NCI-H1417 (cell line): ENCODE measurements at regions not wholly inside any gene's neighbourhood (a gene's known extent, or its start where the extent isn't known, plus 50 kb on each side); places are given as distances from the start of the nearest gene placed in this dataset.

Experiments used
- DNase-seq, 3 experiments: peaks; one replicate each; lab custom pipeline; 2025; lab: John Stamatoyannopoulos, UW

DNA sequence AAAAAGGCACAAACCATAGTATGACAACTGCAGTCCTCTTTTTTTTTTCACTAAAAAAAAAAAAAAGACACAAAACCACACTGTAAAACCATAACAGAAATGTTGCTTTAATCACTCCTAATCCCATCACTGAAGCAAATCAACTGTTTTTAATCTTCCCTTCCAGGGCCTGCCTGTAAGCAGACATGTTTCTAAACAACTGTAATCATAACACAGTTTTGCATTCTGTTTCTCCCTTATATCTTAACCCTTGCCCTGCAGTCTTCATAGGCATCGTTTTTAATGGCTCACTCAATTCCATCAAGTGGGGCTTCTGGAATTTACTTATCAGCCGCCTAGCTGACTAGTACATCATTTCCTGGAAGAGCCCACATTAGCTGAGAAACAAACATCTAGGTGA, 111.0 kb upstream of the SLC25A48 start:
- DNase-seq: no peak

DNA sequence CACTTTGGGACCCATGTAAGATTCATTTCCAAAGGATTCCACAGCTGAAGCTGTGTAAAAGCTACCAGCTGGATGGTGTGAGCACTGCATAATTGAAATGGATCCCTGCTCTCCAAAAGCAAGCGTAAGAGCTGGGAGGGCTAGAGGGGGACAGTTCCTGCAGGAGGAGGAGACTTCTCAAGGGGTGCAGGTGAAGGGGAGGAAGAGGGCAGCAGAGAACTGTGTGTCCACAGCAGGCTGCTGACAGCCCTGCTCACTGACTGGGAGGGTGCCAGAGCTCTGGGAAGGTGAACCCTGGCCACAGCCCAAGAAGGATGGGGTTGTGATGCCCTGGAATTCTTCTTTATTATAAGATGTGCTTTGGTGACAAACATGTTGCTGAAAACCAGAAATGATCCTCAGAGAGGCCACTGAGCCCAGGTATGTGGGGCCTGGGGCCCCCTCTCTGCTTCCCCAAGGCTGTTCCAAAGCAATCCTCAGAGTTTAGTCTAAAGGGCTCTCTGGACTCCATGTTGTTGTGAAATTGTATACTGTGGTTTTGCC, 112.8 kb upstream of the SLC25A48 start:
- no peak for DNase-seq

DNA sequence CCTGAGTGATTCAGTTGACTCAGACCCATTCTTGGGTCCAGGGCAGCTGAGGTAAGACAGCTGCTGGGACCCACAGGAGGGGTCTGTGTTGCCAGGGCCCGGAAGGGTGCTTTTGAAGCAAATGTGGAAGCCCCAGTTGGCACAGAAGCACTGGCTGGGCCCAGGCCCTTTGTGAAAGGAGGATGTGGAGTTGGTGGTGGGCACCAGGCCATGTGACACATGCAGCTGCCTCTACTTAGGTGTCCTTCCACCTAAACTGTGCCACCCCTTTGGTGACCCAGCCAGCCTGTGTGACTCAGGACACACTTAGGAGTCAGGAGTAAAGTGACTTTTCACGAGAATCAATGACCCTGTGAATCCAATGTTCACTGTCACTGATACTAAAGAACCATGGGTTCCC, 114.3 kb upstream of the SLC25A48 start:
- DNase-seq: no peak

DNA sequence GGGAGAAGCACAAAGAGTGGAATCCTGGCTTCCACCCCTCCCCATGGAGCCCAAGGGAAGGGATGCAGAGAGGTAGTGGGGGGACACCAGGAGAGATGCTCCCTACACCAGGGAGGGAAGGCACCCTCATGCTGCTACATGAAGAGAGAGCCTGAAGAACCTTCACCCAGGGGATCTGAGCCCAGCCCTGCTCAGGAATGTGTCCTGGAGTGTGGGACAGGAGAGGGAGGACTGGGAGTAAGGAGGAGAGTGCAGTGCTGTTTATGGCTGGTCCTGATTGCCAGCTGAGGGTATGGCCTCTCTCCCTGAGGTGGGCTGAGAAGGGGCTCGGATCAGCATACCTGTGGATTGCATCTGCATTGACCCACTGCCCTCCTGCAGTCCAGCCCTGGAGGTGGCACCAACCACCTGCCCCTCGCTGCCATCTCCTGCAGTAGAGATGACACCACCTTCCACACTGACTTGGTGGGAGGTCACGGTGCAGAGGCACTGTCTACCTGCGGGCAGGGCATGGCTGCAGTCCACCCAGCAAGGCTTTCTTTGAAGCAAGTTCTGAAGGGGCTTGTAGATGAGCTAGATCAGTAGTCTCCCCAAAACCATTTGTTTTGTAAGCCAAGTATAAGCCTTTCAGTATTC, 114.9 kb upstream of the SLC25A48 start:
- no peak for DNase-seq

DNA sequence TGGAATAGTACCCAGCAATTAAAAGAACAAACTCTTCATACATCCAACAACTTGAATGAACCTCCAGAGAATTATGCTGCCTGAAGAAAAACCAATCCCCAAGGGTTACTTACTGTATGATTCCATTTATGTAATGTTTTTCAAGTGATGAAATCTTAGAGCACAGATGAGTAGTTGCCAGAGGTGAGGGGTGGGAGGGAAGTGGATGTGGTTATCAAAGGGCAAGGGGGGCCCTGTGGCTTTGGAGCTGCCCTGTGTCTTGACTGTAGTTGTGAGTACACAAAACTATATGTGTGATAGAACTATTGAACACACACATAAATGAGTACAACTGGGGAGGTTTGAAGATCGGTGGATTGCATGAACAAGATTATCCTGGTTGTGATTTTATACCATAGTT, 115.8 kb upstream of the SLC25A48 start:
- DNase-seq: no peak

DNA sequence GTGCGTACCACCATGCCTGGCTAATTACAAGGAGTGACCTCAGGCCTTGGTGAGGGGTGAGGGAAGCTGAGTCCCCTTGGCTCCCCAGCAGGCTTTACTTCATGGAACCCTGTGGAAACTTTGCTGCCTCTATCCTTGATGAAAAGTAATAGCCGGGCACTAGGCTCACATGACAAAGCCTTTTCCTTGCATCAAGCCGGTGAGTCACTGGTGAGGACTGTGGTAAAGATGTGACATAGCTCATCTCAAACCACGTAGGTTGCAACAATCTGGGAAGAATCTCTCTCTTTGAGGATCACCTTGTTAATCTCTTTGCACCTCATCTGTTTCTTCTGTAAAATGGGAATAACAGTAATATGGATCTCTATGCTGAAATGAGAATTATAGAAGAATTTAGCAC, 116.3 kb upstream of the SLC25A48 start:
- DNase-seq: no peak

DNA sequence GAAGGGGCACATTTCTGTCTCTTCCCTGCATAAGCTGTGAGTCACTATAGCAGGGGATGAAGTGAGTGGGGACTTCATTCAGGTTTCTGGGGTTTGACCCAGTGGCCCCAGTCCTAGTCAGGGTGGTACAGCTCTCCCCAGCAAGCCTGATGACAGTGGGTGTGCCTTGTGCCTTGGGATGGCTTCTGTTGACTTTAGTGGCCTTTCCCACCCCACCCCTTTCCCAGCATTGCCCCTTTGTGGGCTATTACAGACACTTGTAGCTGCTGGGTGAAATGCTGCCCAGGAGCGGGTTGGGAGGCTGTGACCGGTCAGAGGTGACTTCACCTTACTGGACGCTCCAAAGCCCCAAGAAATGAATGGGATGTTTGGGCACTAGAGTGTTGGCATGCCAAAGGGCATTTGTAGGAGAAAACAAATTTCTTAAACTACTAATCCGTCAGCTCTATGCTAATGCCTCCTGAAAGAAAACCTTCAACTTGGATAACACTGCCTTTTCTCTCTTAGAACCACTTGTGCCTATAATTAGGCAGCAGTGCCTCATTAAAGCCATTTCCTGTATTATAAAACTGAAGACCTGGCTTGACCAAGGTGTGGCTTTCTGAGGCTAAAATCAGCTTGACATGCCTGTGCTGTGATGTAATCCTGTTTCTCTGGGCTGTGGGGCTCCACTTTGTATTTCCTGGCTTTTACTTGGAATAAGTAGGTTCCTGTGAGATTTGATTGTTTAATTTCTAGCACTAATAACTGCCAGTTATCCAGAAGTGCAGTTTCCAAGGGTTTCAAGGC, 119.0 kb upstream of the SLC25A48 start:
- peak in 1 of 3 experiments; percentile 16 for DNase-seq

DNA sequence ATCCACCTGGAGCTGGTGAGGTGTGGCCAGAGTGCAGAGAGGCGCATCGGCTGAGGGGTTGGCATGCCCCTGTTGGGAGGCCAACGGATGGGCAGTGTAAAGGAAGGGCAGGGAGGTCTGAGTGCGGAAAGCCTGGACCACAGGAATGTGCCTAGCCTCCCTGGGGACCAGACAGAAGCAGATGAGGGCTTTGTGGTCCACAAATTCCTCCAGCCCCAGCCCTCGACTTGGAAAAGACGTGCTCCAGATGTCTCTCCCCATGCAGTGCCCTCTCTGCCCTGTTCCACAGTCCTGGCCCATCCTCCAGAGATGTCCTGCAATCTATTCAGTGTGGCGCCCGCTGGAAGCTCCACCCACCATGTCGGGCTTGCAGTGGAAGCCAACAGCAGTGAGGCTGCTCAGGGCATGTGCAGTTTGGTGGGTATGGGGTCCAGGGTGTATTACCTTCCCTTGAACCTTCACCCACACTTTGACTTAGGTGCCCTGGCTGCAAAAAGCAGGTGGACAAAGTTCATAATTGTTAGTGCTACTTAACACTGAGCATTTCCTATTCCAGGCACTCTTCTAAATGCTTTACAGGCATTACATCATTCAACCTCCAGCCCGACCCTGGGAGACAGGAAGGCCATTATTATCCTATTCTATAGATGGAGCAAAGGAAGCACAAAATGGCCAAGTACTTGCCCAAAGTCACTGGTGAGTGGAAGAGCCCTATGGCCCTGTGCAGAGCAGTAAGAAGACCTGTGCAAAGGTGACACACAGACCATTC, 120.2 kb upstream of the SLC25A48 start:
- no peak for DNase-seq

DNA sequence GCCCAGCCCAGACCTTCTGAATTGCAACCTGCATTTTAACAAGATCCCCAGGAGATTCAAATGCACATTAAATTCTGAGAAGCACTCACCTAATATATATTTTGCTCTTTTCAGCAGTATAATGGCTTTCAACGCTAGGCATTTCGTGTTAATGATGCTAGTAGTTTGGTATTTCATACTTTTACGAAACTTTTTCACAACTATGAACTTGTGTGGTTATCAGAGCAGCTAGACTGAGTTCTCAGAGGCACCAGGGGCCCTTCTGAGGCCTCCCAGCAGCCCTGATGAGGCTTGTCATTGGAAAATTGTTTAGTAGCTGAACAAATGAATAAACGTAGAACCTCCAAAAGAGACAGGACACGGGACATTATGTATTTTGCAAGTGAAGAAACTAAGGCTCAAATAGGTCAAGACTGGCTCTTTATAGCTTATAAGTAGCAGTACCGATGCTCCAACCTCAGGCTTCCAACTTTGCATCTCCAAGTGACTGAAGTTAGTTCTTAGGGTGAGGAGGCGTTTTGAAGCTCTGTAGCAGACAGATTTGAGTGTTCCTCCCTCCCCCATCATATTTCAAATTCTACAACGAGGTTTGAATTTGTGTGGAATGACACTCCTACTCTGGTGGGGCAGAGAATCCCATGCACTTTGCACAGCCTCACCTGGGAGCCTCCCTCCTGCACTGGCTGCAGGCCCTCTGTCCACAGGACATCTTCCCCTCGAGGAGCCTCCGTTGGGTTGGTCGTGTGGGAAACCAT, 121.1 kb upstream of the SLC25A48 start:
- DNase-seq: no peak

DNA sequence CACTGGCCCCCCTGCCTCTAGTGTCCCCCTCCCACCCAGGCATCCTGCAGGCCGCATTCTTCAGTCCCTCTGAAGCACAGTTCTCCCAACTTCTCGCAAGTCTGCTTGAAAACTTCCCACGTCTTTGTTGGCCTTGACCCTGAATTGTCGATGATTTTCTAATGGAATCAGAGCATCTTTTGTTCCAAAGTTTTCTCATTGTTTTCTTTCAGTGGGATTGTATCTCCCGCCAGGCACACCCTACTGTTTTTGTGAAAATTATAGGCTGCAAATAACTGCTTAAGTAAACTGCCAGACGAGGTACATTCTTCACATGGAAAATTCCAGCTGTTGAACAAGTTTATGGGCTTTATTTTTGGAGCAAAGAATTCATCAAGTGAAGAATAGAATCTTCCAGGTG, 122.6 kb upstream of the SLC25A48 start:
- no peak for DNase-seq

DNA sequence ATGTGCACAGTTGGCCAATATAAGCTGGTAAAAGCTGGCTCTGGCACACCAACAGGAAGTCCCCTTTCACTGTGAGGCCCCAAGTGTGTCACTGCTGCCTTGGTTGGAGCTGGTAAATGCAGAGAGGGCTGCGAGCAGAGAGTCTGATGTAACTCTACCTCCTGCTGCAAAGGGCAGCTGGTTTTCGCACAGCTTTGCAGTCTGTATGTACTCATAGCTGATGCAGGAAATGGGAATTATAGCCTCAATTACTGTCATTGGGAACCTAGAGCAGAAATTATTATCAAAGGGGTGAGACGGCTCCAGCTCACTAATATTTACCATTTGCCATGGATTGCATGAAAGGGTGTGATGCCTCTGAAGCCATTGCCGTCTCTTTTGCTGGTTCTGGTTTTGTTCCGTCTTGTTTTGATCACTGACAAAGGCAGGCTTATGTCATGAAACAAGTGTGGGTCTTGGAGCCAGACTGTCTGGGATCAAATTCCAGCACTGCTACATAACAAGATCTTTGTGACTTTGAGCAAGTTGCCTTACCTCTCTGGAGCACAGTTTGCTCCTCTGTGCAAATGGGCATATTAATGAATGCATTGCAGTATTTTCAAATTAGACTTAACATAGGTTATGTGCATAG, 124.3 kb upstream of the SLC25A48 start:
- peak in 2 of 3 experiments; percentile 57 to 77 for DNase-seq

DNA sequence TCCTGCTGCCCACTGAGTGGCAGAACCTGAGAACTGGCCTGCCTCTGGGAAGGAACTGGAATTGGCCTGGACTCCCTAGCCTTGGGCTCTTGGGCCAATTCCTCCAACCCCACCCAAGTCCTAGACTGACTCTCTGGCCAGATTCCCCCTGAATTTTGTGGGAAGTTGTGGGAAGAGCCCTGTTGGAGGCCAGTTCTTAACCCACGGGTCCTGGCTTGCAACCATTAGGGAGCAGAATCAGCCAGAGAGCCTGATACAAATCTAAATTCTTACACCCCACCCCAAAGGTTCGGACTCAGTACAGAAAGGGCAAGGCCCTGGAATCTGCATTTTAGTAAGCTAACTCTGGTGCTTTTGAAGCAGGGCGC, 125.3 kb upstream of the SLC25A48 start:
- no peak for DNase-seq

DNA sequence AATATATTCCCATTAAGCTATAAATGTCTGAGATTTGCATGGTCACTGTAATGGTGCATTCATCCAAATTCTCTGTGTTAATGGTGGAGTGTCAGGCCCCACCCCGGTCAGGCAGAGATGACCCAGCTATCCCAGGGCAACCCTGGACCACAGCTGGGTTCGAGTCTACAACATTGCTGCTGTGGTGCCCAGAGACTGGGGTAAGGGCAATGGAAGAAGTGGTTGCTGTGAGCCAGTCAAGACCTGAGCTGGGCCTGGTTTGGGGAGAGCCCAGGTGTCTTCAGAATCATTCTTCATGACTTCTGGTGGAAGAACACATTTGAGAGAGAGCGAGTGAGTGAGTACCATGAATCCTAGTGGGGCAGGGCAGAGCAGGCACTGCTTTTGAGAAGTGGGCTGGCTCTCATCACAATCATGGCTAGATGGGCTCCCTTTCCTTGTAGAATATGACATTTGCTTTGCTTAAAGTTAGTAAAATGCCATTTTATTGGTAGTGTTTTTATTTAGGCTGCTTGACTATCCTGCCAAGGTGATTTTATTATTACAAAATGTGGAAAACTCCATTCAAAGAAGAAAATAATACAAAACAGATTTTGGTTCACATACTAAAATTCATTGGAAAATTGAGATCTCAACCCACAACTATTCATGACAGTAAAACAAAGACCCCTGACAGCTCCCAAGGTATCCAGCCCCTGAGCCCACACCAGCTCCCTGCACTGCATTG, 125.8 kb upstream of the SLC25A48 start:
- no peak for DNase-seq

DNA sequence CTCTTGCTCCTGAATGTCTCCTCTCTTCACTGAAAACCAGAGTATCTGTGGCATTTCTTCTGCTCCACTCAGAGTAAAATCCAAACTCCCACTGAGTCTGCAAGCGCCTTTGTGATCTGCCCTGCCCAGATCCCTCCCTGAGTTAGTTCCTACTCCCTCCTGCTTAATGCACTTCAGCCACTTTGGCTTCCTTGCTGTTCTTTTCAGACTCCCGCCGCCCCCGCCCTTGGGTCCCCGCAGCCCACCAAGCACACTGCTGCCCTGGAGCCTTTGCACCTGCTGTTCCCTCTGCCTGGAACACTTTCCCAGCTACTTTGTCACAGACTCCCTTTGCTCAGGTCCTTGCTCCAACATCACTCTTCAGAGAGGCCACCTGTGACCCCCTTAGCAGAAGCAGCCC, 127.2 kb upstream of the SLC25A48 start:
- DNase-seq: no peak

DNA sequence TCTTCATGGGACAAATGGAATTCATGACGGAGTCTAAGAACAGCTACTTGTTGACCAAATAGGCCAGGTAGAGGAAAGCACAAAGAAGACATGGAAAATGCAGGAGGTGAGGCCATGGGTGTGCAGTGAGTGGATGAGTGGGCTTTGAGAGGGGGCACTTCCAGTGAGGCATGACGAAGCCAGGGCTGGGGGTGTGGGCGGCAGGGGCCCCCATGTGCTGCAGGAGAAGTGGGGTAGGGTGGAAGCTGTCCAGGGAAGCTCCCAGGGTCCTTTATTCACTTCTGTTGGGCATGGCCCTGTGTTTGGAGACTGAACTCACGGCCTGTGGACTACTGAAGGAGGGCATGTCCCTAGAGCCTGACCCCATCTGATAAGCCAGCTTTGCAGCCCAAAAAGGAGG, 127.6 kb upstream of the SLC25A48 start:
- no peak for DNase-seq

DNA sequence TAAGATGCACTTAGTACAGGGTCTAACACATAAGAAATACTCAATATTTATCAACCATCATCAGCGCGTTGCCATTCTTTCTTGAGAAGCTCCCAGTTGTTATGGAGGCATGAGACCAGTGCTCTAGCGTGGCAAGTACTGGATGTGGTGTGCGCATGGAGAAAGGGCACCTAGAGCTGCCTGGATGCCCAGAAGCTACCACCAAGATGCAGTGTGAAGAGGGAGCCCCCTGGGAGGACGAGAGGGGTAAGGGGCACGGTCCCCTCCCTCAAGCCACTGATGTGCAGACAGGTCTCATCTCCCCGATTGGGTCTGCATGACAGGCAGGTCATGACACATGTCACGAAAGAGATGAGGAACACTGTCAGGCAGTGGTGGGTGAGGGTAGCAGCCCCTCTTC, 127.7 kb upstream of the CXCL14 start:
- DNase-seq: no peak

DNA sequence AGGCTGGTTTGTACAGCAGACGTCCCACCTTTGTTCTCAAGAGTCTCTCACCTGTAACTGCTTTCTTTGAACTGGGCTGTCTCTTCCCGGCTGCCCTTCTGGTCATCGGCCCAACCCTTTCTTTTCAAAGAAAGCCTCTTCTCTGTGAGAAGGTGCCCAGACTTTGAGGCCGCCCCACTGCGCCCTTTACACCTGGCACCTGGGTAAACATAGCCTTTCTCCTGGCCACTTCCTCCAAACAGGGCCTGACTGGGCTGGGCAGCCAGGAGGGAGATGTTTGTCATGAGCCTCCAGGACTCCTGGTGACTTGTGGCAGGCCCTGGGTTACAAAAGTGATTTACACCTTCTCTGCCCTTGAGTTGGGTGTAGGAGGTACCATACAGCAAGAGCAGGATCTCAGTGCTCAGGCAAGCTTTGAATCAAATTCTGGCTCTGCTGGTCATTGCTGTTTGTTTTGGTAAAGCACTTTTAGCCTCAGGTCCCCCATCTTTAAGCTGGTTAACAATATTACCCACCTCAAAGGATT, 127.2 kb upstream of the CXCL14 start:
- peak in 1 of 3 experiments; percentile 14 for DNase-seq

DNA sequence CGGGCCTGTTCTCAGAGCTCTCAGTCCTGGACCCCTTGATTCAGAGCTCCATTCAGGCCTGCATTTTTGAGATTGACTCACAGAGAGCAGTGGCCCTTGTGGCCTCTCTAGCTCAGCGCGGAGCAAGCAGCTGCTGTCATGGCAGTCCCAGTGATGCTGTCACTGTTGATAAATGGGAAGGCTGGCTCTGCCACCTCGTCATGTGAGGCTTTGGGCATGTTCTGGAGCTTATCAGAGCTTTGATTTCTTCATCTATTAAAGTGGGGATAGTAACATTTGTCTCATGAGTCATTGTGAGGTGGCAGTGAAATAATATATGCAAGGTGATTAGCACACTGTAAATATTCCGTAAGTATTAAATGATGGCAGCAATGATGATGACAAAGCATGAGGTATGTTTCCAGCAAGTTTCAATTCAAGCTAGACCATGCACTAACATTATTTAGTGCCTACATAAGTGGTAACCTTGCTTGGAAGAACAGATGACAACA, 126.4 kb upstream of the CXCL14 start:
- no peak for DNase-seq

DNA sequence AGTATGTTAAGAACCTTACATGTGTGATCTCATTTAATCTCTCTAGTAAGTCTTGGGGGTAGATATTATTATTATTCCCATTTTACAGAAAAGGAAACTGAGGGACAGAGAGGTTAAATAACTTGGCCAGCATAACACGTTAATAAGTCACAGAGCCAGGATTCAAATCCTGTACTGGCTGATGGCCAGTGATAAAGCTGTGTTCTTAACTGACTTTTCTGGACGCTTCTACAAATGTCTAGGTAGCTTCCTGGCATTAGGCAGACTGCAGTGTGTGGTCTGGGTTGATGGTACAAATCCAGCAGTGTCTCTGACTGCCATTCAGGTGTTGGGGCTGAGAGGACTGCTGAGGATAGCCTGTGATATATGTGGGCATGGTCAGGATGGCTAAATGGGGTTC, 125.8 kb upstream of the CXCL14 start:
- DNase-seq: no peak

DNA sequence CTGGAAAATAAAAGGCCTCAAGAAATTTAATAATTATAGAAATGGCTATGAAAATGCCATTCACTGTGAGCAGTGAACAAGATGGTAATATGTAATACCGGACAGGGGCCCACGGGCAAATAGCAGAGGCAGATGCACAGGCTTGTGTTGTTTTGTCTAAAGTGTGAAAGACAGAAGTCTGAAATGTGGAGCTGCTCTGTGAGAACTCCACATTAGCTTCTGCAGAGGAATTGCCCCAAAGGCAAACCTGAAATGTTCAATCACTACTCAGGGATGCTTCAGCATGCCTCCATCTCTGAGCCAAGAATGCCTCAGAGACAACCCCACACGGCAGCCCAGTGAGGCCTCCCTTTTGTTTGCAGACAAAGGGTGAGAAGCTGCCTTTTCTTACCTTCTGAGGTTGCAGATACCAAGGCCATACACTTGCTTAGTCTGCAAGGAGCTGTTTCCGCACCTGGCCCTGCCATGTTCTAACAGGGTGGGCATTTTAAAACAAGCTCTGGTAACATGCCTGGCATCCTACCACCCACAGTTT, 124.3 kb upstream of the CXCL14 start:
- no peak for DNase-seq
